ENCODE measurements at regions not wholly inside any gene's neighbourhood (a gene's known extent, or its start where the extent isn't known, plus 50 kb on each side); places are given as distances from the start of the nearest gene placed in this dataset.
"Not testable (repeated sequence)": the region's sequence is repeated elsewhere in the genome, so short reads cannot be mapped to it uniquely, and the experiment has no call there.

GRCh38 chr1:177640687-177641086 lies 329.2 kb downstream of the SEC16B start:
- TF ChIP-seq CTCF (conservative IDR thresholded peaks at IDR 0.05): no peak
- H3K27me3 Mint-ChIP-seq (ENCODE audit: low read depth): no peaks in the 10 kb centered on the region
- no peak overlapping the region for H3K4me3 Mint-ChIP-seq
- no peak overlapping the region for H3K27ac Mint-ChIP-seq (ENCODE audit: unreplicated experiment)
- peaks cover 3% of the 10 kb centered on the region for H3K9me3 Mint-ChIP-seq
- H3K4me1 Mint-ChIP-seq: no peaks in the 10 kb centered on the region
- H3K36me3 Mint-ChIP-seq (ENCODE audit: low read depth): peaks cover 2% of the 10 kb centered on the region
- no peak for DNase-seq (ENCODE audit: low read depth, low spot score)

GRCh38 chr1:177634151-177634550 lies 335.7 kb downstream of the SEC16B start:
- H3K9me3 Mint-ChIP-seq; H3K36me3 Mint-ChIP-seq (ENCODE audit: low read depth); DNase-seq (ENCODE audit: low read depth, low spot score); H3K4me1 Mint-ChIP-seq; H3K27me3 Mint-ChIP-seq (ENCODE audit: low read depth); H3K27ac Mint-ChIP-seq (ENCODE audit: unreplicated experiment): not testable (repeated sequence)
- H3K4me3 Mint-ChIP-seq: peak overlapping the region; percentile 31

- Mint-ChIP-seq H3K4me3 (no peak overlapping the region), H3K27me3 (ENCODE audit: low read depth) (no peaks in the 10 kb centered on the region), H3K9me3 (no peaks in the 10 kb centered on the region), H3K4me1 (no peaks in the 10 kb centered on the region), H3K27ac (ENCODE audit: unreplicated experiment) (no peak overlapping the region), H3K36me3 (ENCODE audit: low read depth) (peaks cover 3% of the 10 kb centered on the region)
- no peak for TF ChIP-seq CTCF (conservative IDR thresholded peaks at IDR 0.05)
- no peak for DNase-seq (ENCODE audit: low read depth, low spot score)
Measured at GRCh38 chr1:177632923-177633615, 336.8 kb downstream of the SEC16B start.

- no peaks in the 10 kb centered on the region for H3K27me3 Mint-ChIP-seq (ENCODE audit: low read depth)
- no peaks in the 10 kb centered on the region for H3K9me3 Mint-ChIP-seq
- no peak overlapping the region for H3K27ac Mint-ChIP-seq (ENCODE audit: unreplicated experiment)
- H3K4me1 Mint-ChIP-seq: no peaks in the 10 kb centered on the region
- DNase-seq (ENCODE audit: low read depth, low spot score): no peak
- peak; percentile 16 for TF ChIP-seq CTCF (conservative IDR thresholded peaks at IDR 0.05)
- no peak overlapping the region for H3K4me3 Mint-ChIP-seq
- peaks cover 3% of the 10 kb centered on the region for H3K36me3 Mint-ChIP-seq (ENCODE audit: low read depth)
Measured at GRCh38 chr1:177631770-177632169, 338.1 kb downstream of the SEC16B start.

- Mint-ChIP-seq H3K27me3 (ENCODE audit: low read depth) (no peaks in the 10 kb centered on the region), H3K4me1 (no peaks in the 10 kb centered on the region), H3K36me3 (ENCODE audit: low read depth) (peaks cover 3% of the 10 kb centered on the region), H3K27ac (ENCODE audit: unreplicated experiment) (no peak overlapping the region), H3K9me3 (peaks cover 5% of the 10 kb centered on the region), H3K4me3 (no peak overlapping the region)
- no peak for DNase-seq (ENCODE audit: low read depth, low spot score)
- no peak for TF ChIP-seq CTCF (conservative IDR thresholded peaks at IDR 0.05)
Measured at GRCh38 chr1:177629526-177629925, 340.3 kb downstream of the SEC16B start.

- Mint-ChIP-seq H3K9me3 (peaks cover 8% of the 10 kb centered on the region), H3K27me3 (ENCODE audit: low read depth) (no peaks in the 10 kb centered on the region), H3K27ac (ENCODE audit: unreplicated experiment) (no peak overlapping the region), H3K4me3 (no peak overlapping the region), H3K4me1 (no peaks in the 10 kb centered on the region), H3K36me3 (ENCODE audit: low read depth) (no peaks in the 10 kb centered on the region)
- no peak for DNase-seq (ENCODE audit: low read depth, low spot score)
- no peak for TF ChIP-seq CTCF (conservative IDR thresholded peaks at IDR 0.05)
Measured at GRCh38 chr1:177627148-177627910, 342.5 kb downstream of the SEC16B start.
